GM23338 (cell line): ENCODE measurements at regions not wholly inside any gene's neighbourhood (a gene's known extent, or its start where the extent isn't known, plus 50 kb on each side); places are given as distances from the start of the nearest gene placed in this dataset.

Experiments used
- CREB1 ChIP-seq: fragments of 250-450 bp; sonication (Bioruptor Pico); IDR thresholded peaks from 2 replicates; pipeline ENCODE4 v1.5.0; 2020; ENCODE audit warnings: low read depth, mild to moderate bottlenecking, moderate library complexity
- EZH2 ChIP-seq: fragments of 200-600 bp; sonication (generic); IDR thresholded peaks from one replicate; pipeline ENCODE4 v1.8.0; 2017; ENCODE audit warnings: antibody characterized with exemption, mild to moderate bottlenecking, low read depth; ENCODE audit not compliant: unreplicated experiment
- EZH2phosphoT487 ChIP-seq: fragments of 200-600 bp; sonication (generic); IDR thresholded peaks from one replicate; pipeline ENCODE4 v1.8.1; 2018; ENCODE audit warnings: antibody characterized with exemption; ENCODE audit not compliant: unreplicated experiment
- POLR2AphosphoS5 ChIP-seq: IDR thresholded peaks from 2 replicates; pipeline ENCODE4 v1.6.1; 2016; ENCODE audit warnings: antibody characterized with exemption, low read depth
- ZNF114 ChIP-seq: fragments of 250-450 bp; sonication (Bioruptor Pico); IDR thresholded peaks from 2 replicates; pipeline ENCODE4 v1.5.0; 2020; ENCODE audit warnings: mild to moderate bottlenecking, moderate library complexity
- TF ChIP-seq, protein P1 (sequence below), 2 experiments: fragments of 200-600 bp in 1 of 2; sonication (generic) in 1 of 2; conservative IDR thresholded peaks; 2 replicates each; pipeline versions ENCODE4 v1.5.1 to v1.6.1; 2016 to 2017; ENCODE audit warnings: antibody characterized with exemption in 2 of 2, low read depth in 2 of 2, mild to moderate bottlenecking in 2 of 2, moderate library complexity in 1 of 2
- TF ChIP-seq, protein P2 (sequence below): IDR thresholded peaks from 2 replicates; pipeline ENCODE4 v1.6.1; 2016; ENCODE audit warnings: antibody characterized with exemption
- TF ChIP-seq, protein P3 (sequence below): IDR thresholded peaks from one replicate; pipeline ENCODE4 v1.6.1; 2018; ENCODE audit warnings: antibody characterized with exemption; ENCODE audit not compliant: unreplicated experiment

DNA sequence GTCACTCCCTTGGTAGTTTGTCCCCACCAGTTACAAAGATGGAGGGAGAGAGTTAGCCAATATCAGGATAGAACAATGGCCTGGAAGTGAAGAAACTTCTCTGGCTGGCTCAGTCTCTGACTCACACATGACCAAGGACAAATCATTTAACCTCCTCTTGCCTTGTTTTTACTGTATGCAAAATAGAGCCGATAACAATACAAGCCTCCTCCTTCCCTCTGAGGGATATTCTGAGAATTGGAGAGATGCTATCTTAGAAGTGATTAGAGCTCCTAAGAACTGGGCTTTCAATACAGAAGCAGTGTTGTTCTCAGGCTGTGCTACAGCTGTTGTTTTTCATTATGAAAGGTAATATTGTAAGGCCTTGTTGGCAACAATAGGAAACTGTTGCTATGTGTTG is 87.7 kb upstream of the EGR2 start:
- TF ChIP-seq, protein P1, sequence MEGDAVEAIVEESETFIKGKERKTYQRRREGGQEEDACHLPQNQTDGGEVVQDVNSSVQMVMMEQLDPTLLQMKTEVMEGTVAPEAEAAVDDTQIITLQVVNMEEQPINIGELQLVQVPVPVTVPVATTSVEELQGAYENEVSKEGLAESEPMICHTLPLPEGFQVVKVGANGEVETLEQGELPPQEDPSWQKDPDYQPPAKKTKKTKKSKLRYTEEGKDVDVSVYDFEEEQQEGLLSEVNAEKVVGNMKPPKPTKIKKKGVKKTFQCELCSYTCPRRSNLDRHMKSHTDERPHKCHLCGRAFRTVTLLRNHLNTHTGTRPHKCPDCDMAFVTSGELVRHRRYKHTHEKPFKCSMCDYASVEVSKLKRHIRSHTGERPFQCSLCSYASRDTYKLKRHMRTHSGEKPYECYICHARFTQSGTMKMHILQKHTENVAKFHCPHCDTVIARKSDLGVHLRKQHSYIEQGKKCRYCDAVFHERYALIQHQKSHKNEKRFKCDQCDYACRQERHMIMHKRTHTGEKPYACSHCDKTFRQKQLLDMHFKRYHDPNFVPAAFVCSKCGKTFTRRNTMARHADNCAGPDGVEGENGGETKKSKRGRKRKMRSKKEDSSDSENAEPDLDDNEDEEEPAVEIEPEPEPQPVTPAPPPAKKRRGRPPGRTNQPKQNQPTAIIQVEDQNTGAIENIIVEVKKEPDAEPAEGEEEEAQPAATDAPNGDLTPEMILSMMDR (conservative IDR thresholded peaks at IDR 0.05; ENCODE audit: low read depth in 2 of 2), result no peak
- no peak for TF ChIP-seq EZH2phosphoT487
- TF ChIP-seq, protein P2, sequence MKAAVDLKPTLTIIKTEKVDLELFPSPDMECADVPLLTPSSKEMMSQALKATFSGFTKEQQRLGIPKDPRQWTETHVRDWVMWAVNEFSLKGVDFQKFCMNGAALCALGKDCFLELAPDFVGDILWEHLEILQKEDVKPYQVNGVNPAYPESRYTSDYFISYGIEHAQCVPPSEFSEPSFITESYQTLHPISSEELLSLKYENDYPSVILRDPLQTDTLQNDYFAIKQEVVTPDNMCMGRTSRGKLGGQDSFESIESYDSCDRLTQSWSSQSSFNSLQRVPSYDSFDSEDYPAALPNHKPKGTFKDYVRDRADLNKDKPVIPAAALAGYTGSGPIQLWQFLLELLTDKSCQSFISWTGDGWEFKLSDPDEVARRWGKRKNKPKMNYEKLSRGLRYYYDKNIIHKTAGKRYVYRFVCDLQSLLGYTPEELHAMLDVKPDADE, result no peak
- no peak for TF ChIP-seq POLR2AphosphoS5
- TF ChIP-seq, protein P3, sequence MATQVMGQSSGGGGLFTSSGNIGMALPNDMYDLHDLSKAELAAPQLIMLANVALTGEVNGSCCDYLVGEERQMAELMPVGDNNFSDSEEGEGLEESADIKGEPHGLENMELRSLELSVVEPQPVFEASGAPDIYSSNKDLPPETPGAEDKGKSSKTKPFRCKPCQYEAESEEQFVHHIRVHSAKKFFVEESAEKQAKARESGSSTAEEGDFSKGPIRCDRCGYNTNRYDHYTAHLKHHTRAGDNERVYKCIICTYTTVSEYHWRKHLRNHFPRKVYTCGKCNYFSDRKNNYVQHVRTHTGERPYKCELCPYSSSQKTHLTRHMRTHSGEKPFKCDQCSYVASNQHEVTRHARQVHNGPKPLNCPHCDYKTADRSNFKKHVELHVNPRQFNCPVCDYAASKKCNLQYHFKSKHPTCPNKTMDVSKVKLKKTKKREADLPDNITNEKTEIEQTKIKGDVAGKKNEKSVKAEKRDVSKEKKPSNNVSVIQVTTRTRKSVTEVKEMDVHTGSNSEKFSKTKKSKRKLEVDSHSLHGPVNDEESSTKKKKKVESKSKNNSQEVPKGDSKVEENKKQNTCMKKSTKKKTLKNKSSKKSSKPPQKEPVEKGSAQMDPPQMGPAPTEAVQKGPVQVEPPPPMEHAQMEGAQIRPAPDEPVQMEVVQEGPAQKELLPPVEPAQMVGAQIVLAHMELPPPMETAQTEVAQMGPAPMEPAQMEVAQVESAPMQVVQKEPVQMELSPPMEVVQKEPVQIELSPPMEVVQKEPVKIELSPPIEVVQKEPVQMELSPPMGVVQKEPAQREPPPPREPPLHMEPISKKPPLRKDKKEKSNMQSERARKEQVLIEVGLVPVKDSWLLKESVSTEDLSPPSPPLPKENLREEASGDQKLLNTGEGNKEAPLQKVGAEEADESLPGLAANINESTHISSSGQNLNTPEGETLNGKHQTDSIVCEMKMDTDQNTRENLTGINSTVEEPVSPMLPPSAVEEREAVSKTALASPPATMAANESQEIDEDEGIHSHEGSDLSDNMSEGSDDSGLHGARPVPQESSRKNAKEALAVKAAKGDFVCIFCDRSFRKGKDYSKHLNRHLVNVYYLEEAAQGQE, result no peak
- no peak for TF ChIP-seq EZH2
- TF ChIP-seq ZNF114 (CRISPR knock-in tag), result no peak
- no peak for TF ChIP-seq CREB1
